HEK293 (cell line): ENCODE measurements at regions not wholly inside any gene's neighbourhood (a gene's known extent, or its start where the extent isn't known, plus 50 kb on each side); places are given as distances from the start of the nearest gene placed in this dataset.

Experiments
- CTCF ChIA-PET: fragments of 350-600 bp; formaldehyde crosslinking; extraction: SDS; loops from one replicate; lab custom pipeline; 2021; ENCODE audit warnings: antibody characterized with exemption; lab: Yijun Ruan, JAX
- POLR2A ChIA-PET: fragments of 300-600 bp; formaldehyde crosslinking; extraction: SDS; loops from one replicate; lab custom pipeline; 2020; ENCODE audit warnings: antibody characterized with exemption, inconsistent platforms; lab: Yijun Ruan, JAX
- H3K27ac ChIP-seq: fragments of 200-500 bp; sonication (Bioruptor generic); 2 replicates; pipeline ENCODE4 v1.5.1; 2014; ENCODE audit warnings: low read depth, low read length, control low read depth, inconsistent platforms; ENCODE audit errors: extremely low read depth
- H3K36me3 ChIP-seq, 2 experiments: fragments of 200-500 bp in 1 of 2; sonication (Bioruptor generic) in 1 of 2; 1 replicate in 1 of 2; 2 replicates in 1 of 2; pipeline ENCODE4 v1.5.1; 2014 to 2017; ENCODE audit warnings: inconsistent platforms in 2 of 2, low read length in 2 of 2; ENCODE audit not compliant: control insufficient read depth in 2 of 2, insufficient read depth in 1 of 2
- H3K4me1 ChIP-seq: fragments of 200-500 bp; sonication (Bioruptor generic); 2 replicates; pipeline ENCODE4 v1.5.1; 2014; ENCODE audit warnings: mild to moderate bottlenecking, low read length, inconsistent platforms; ENCODE audit not compliant: control insufficient read depth, insufficient read depth
- H3K4me3 ChIP-seq: 2 replicates; pipeline ENCODE4 v1.5.1; 2011; ENCODE audit warnings: low read depth, mild to moderate bottlenecking, control low read depth, low read length, moderate library complexity
- H3K9me3 ChIP-seq: fragments of 200-500 bp; sonication (Bioruptor generic); 2 replicates; pipeline ENCODE4 v1.5.1; 2014; ENCODE audit warnings: low read depth, low read length, inconsistent platforms; ENCODE audit not compliant: control insufficient read depth, insufficient read depth
- AEBP2 ChIP-seq: fragments of 450-650 bp; formaldehyde crosslinking; IDR thresholded peaks from 2 replicates; pipeline ENCODE4 v1.5.1; 2016; ENCODE audit warnings: missing biosample characterization, missing genetic modification characterization, borderline replicate concordance
- BCL11A ChIP-seq: fragments of 450-650 bp; formaldehyde crosslinking; IDR thresholded peaks from 2 replicates; pipeline ENCODE4 v1.5.1; 2016; ENCODE audit warnings: low read depth, missing biosample characterization, missing genetic modification characterization
- BCL6B ChIP-seq: fragments of 450-650 bp; formaldehyde crosslinking; IDR thresholded peaks from 2 replicates; pipeline ENCODE4 v1.5.1; 2017; ENCODE audit warnings: missing biosample characterization, missing genetic modification characterization
- GLI4 ChIP-seq: fragments of 450-650 bp; formaldehyde crosslinking; IDR thresholded peaks from 2 replicates; pipeline ENCODE4 v1.5.1; 2016; ENCODE audit warnings: missing biosample characterization, missing genetic modification characterization
- IKZF3 ChIP-seq: fragments of 450-650 bp; IDR thresholded peaks from 2 replicates; pipeline ENCODE4 v1.5.0; 2018; ENCODE audit warnings: missing biosample characterization, mild to moderate bottlenecking, missing genetic modification characterization, moderate library complexity
- PRDM1 ChIP-seq: fragments of 450-650 bp; formaldehyde crosslinking; IDR thresholded peaks from 2 replicates; pipeline ENCODE4; 2016; ENCODE audit warnings: missing biosample characterization, missing genetic modification characterization
- SCRT2 ChIP-seq: fragments of 450-650 bp; formaldehyde crosslinking; IDR thresholded peaks from 2 replicates; pipeline ENCODE4 v1.5.1; 2016; ENCODE audit warnings: missing biosample characterization, missing genetic modification characterization
- ZEB2 ChIP-seq: fragments of 450-650 bp; formaldehyde crosslinking; IDR thresholded peaks from 2 replicates; pipeline ENCODE4 v1.5.1; 2016; ENCODE audit warnings: missing biosample characterization, missing genetic modification characterization
- ZFP41 ChIP-seq: fragments of 450-650 bp; formaldehyde crosslinking; IDR thresholded peaks from 2 replicates; pipeline ENCODE4 v1.5.1; 2016; ENCODE audit warnings: missing biosample characterization, missing genetic modification characterization, borderline replicate concordance
- ZNF10 ChIP-seq: fragments of 450-650 bp; formaldehyde crosslinking; IDR thresholded peaks from 2 replicates; pipeline ENCODE4 v1.5.1; 2017; ENCODE audit warnings: missing biosample characterization, missing genetic modification characterization
- ZNF112 ChIP-seq: fragments of 450-650 bp; formaldehyde crosslinking; IDR thresholded peaks from 2 replicates; pipeline ENCODE4 v1.5.0; 2017; ENCODE audit warnings: missing biosample characterization, missing genetic modification characterization
- ZNF121 ChIP-seq: fragments of 450-650 bp; formaldehyde crosslinking; IDR thresholded peaks from 2 replicates; pipeline ENCODE4 v1.5.1; 2016; ENCODE audit warnings: missing biosample characterization, missing genetic modification characterization
- ZNF174 ChIP-seq: fragments of 450-650 bp; formaldehyde crosslinking; IDR thresholded peaks from 2 replicates; pipeline ENCODE4 v1.5.0; 2017; ENCODE audit warnings: missing biosample characterization, mild to moderate bottlenecking, missing genetic modification characterization
- ZNF19 ChIP-seq: fragments of 450-650 bp; formaldehyde crosslinking; IDR thresholded peaks from 2 replicates; pipeline ENCODE4; 2016; ENCODE audit warnings: missing biosample characterization, missing genetic modification characterization, low read depth
- ZNF26 ChIP-seq: fragments of 450-650 bp; formaldehyde crosslinking; IDR thresholded peaks from 2 replicates; pipeline ENCODE4 v1.5.1; 2016; ENCODE audit warnings: missing biosample characterization, missing genetic modification characterization
- ZNF302 ChIP-seq: fragments of 450-650 bp; formaldehyde crosslinking; IDR thresholded peaks from 2 replicates; pipeline ENCODE4 v1.5.1; 2016; ENCODE audit warnings: missing biosample characterization, missing genetic modification characterization, low read depth
- ZNF335 ChIP-seq: fragments of 450-650 bp; formaldehyde crosslinking; conservative IDR thresholded peaks from 2 replicates; pipeline ENCODE4 v1.5.1; 2016; ENCODE audit warnings: missing biosample characterization, missing genetic modification characterization
- ZNF354C ChIP-seq: fragments of 450-650 bp; formaldehyde crosslinking; IDR thresholded peaks from 2 replicates; pipeline ENCODE4 v1.5.1; 2016; ENCODE audit warnings: missing biosample characterization, missing genetic modification characterization, low read depth, borderline replicate concordance
- ZNF398 ChIP-seq: fragments of 450-650 bp; formaldehyde crosslinking; IDR thresholded peaks from 2 replicates; pipeline ENCODE4 v1.5.1; 2017; ENCODE audit warnings: missing biosample characterization, missing genetic modification characterization
- ZNF558 ChIP-seq: fragments of 450-650 bp; formaldehyde crosslinking; IDR thresholded peaks from 2 replicates; pipeline ENCODE4 v1.5.1; 2016; ENCODE audit warnings: missing biosample characterization, missing genetic modification characterization
- ZNF624 ChIP-seq: fragments of 450-650 bp; formaldehyde crosslinking; IDR thresholded peaks from 2 replicates; pipeline ENCODE4 v1.5.1; 2017; ENCODE audit warnings: missing biosample characterization, missing genetic modification characterization
- ZNF639 ChIP-seq: fragments of 450-650 bp; formaldehyde crosslinking; IDR thresholded peaks from 2 replicates; pipeline ENCODE4 v1.5.1; 2016; ENCODE audit warnings: missing biosample characterization, missing genetic modification characterization
- ZNF654 ChIP-seq: fragments of 450-650 bp; formaldehyde crosslinking; IDR thresholded peaks from 2 replicates; pipeline ENCODE4 v1.5.1; 2016; ENCODE audit warnings: low read depth, missing biosample characterization, missing genetic modification characterization
- ZNF664 ChIP-seq: fragments of 450-650 bp; formaldehyde crosslinking; IDR thresholded peaks from 2 replicates; pipeline ENCODE4 v1.5.1; 2016; ENCODE audit warnings: missing biosample characterization, missing genetic modification characterization
- ZNF704 ChIP-seq: fragments of 450-650 bp; formaldehyde crosslinking; IDR thresholded peaks from 2 replicates; pipeline ENCODE4 v1.5.1; 2016; ENCODE audit warnings: missing biosample characterization, missing genetic modification characterization

GRCh38 chr12:65656156-65656882 is 168.0 kb upstream of the HMGA2 start:
- Histone ChIP-seq H3K27ac (no peak overlapping the region), H3K4me3 (no peak overlapping the region), H3K9me3 (no peaks in the 10 kb centered on the region), H3K36me3 (no peaks in the 10 kb centered on the region), H3K4me1 (peaks cover 7% of the 10 kb centered on the region; the same call in 1 of the 2 replicates)
- ChIA-PET CTCF (no interaction called here), POLR2A (no interaction called here)
- TF ChIP-seq ZNF558 (tag by site-specific recombination) (no peak), ZNF112 (no peak), ZNF354C (tag by site-specific recombination) (no peak), ZNF26 (tag by site-specific recombination) (no peak), ZNF654 (no peak), ZNF121 (tag by site-specific recombination) (no peak), GLI4 (tag by site-specific recombination) (no peak), BCL11A (tag by site-specific recombination) (no peak), ZNF174 (no peak)

GRCh38 chr12:65656891-65657351 is 167.4 kb upstream of the HMGA2 start:
- ChIA-PET CTCF (no interaction called here), POLR2A (no interaction called here)
- Histone ChIP-seq H3K4me1 (peaks cover 7% of the 10 kb centered on the region; the same call in 1 of the 2 replicates), H3K36me3 (no peaks in the 10 kb centered on the region), H3K9me3 (no peaks in the 10 kb centered on the region), H3K27ac (no peak overlapping the region), H3K4me3 (no peak overlapping the region)
- TF ChIP-seq ZNF335 (0 out of 2 replicates have a peak, but pooled peaks have one; percentile 12), ZNF302 (tag by site-specific recombination) (no peak), PRDM1 (tag by site-specific recombination) (no peak), ZNF10 (tag by site-specific recombination) (0 out of 2 replicates have a peak, but pooled peaks have one; percentile 16), ZNF664 (tag by site-specific recombination) (no peak), BCL6B (tag by site-specific recombination) (peak; percentile 40; the same call in 1 of the 2 replicates), SCRT2 (tag by site-specific recombination) (peak; percentile 14; the same call in 1 of the 2 replicates), ZNF639 (tag by site-specific recombination) (peak; percentile 51; the same call in 1 of the 2 replicates), ZFP41 (no peak), ZNF19 (tag by site-specific recombination) (no peak), ZEB2 (tag by site-specific recombination) (no peak), ZNF398 (peak; percentile 70), ZNF704 (tag by site-specific recombination) (no peak), ZNF624 (no peak), AEBP2 (tag by site-specific recombination) (no peak), IKZF3 (tag by site-specific recombination) (no peak)
